ENCODE measurements at regions not wholly inside any gene's neighbourhood (a gene's known extent, or its start where the extent isn't known, plus 50 kb on each side); places are given as distances from the start of the nearest gene placed in this dataset.

- no peak for TF ChIP-seq CTCF (conservative IDR thresholded peaks at IDR 0.05; ENCODE audit: low read depth, low read length)
- no peak for TF ChIP-seq EZH2 (IDR thresholded peaks at IDR 0.05; ENCODE audit: borderline replicate concordance, low read depth, low read length, poor library complexity, severe bottlenecking)
Observed at GRCh38 chr6:169960521-169960885, 209.1 kb downstream of the ERMARD start.
